ENCODE measurements at regions not wholly inside any gene's neighbourhood (a gene's known extent, or its start where the extent isn't known, plus 50 kb on each side); places are given as distances from the start of the nearest gene placed in this dataset.
"Not testable (repeated sequence)": the region's sequence is repeated elsewhere in the genome, so short reads cannot be mapped to it uniquely, and the experiment has no call there.

DNA sequence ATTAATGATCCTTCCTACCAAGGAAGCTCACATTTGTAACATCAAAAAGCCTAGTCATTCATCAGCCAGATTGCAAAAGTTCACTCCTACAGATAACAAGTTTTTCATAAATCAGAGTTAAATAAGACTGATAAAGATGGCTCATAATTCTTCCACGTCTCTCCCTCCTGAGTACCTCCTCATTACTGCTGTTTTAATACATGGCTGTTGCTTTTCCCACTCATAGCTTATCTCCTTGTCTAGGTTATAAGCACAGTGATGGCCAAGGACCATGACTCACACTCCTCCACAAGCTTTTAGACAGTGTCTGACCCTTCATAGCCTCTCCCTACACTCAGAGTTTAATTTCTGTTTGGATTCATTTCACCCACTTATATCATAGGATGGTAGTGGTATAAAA lies 100.9 kb upstream of the MON1B start:
- TF ChIP-seq, protein P1, sequence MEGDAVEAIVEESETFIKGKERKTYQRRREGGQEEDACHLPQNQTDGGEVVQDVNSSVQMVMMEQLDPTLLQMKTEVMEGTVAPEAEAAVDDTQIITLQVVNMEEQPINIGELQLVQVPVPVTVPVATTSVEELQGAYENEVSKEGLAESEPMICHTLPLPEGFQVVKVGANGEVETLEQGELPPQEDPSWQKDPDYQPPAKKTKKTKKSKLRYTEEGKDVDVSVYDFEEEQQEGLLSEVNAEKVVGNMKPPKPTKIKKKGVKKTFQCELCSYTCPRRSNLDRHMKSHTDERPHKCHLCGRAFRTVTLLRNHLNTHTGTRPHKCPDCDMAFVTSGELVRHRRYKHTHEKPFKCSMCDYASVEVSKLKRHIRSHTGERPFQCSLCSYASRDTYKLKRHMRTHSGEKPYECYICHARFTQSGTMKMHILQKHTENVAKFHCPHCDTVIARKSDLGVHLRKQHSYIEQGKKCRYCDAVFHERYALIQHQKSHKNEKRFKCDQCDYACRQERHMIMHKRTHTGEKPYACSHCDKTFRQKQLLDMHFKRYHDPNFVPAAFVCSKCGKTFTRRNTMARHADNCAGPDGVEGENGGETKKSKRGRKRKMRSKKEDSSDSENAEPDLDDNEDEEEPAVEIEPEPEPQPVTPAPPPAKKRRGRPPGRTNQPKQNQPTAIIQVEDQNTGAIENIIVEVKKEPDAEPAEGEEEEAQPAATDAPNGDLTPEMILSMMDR (IDR thresholded peaks at IDR 0.05; ENCODE audit: borderline replicate concordance, control extremely low read depth, extremely low read depth, insufficient read depth, missing control alignments), result no peak
- in situ Hi-C loops (cut with MboI; ENCODE audit: low sequenced_read_pairs, unreplicated experiment), result no loop called here
- DNase-seq (ENCODE audit: low spot score), result no peak

DNA sequence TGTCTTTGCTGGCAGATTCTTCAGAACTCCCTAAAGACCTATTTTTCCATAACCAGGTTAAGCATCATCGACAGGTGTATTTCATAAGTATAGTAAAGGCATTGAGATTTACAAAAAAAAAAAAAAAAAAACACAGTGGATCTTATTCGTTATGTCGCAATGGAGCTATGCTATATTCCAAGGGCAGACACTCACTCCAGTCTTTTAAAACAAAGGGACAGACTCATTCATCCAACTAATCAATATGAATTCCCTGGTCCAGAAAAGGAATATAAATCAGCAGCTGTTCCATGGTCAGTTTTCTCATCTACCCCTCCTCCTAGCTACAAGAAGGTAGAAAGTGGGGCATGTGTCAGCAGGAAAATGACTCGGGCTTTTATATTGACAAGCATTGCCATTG lies 97.7 kb upstream of the MON1B start:
- DNase-seq (ENCODE audit: low spot score), result no peak
- in situ Hi-C loops (cut with MboI; ENCODE audit: low sequenced_read_pairs, unreplicated experiment), result no loop called here
- TF ChIP-seq, protein P1 (IDR thresholded peaks at IDR 0.05; ENCODE audit: borderline replicate concordance, control extremely low read depth, extremely low read depth, insufficient read depth, missing control alignments), result no peak

DNA sequence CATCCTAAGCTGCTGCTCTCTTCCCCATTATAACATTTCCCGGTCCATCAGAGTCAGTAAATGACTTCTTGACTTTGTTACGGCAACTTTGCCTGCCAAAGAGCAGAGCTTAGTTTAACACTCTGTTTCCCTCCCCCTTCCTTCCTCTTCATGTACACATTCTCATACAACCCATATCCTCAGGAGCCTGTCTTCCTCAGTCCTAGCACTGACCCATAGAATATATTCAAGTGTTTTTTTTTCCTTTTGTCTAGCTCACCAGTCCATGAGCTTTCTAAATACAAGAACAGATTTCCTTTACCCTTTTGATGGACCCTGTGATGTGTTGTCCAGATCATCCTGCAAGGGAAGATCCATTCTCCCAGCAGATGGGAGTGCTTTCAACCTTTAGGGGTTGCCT lies 97.0 kb upstream of the MON1B start:
- TF ChIP-seq, protein P1 (IDR thresholded peaks at IDR 0.05; ENCODE audit: borderline replicate concordance, control extremely low read depth, extremely low read depth, insufficient read depth, missing control alignments), result no peak
- in situ Hi-C loops (cut with MboI; ENCODE audit: low sequenced_read_pairs, unreplicated experiment), result no loop called here

DNA sequence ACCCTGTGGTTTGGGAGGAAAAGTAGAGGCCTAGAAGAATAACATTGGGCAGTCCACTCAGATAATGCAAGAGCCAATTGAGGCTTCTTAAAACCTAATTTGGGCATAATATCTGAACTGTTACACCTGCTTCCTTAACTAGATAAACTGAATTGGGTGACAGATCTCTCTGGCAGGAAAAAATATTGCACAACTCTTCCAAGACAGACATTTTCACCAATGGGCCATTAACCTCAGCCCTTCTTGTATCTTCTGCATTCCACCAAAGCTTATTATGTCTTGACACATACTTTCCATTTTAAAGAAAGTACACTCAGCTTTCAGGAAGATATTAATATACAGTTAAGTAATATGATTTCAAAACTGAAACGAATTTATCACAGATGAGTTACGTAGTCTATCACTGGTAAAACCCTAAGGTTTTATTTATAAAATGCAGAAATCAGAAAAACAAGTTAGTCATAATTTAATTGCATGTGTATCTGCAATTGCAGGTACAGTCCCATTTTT lies 79.9 kb upstream of the MON1B start:
- TF ChIP-seq, protein P1 (IDR thresholded peaks at IDR 0.05; ENCODE audit: borderline replicate concordance, control extremely low read depth, extremely low read depth, insufficient read depth, missing control alignments), result no peak
- in situ Hi-C loops (cut with MboI; ENCODE audit: low sequenced_read_pairs, unreplicated experiment), result no loop called here
- no peak for DNase-seq (ENCODE audit: low spot score)

More for the DNA sequence above, 97.0 kb upstream of the MON1B start:
- no peak for DNase-seq (ENCODE audit: low spot score)

DNA sequence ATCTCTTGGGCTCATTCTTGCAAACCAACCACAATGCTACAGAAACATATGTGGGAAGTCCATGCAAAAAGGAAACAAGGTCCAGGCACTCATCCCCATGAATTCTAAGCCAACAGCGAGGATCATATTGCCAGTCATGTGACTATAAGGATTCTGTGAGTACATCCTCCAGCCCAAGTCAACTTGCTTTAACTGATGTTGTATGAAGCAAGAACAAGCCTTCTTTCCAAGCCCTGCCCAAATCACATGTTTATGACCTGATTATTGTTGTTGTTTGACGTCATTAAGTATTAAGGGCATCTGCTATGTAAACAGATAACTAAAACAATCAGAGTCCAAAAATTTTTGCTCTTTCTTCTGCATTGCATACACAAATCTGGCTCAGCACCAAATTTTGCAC lies 78.2 kb upstream of the MON1B start:
- DNase-seq (ENCODE audit: low spot score), result no peak
- TF ChIP-seq, protein P1 (IDR thresholded peaks at IDR 0.05; ENCODE audit: borderline replicate concordance, control extremely low read depth, extremely low read depth, insufficient read depth, missing control alignments), result no peak
- in situ Hi-C loops (cut with MboI; ENCODE audit: low sequenced_read_pairs, unreplicated experiment), result no loop called here

DNA sequence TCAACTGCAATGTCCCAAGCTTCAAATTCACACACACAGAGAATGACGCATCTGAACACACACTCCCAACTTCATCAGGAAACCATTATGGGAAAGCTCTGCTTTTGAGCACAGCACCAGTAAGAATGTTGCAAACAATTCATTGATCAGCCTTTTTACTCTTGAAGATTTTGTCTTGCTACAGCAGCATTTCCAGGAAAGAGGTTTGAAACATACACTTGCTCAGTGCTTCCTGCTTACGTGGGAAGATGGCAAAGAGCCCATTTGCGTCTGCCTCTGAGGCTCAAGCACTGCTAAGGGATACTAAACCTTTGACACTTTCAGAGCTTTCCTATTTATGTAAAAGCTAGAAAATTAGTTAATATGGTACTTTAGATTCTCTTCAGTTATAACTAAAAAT lies 77.2 kb upstream of the MON1B start:
- no peak for DNase-seq (ENCODE audit: low spot score)
- TF ChIP-seq, protein P1 (IDR thresholded peaks at IDR 0.05; ENCODE audit: borderline replicate concordance, control extremely low read depth, extremely low read depth, insufficient read depth, missing control alignments), result no peak

DNA sequence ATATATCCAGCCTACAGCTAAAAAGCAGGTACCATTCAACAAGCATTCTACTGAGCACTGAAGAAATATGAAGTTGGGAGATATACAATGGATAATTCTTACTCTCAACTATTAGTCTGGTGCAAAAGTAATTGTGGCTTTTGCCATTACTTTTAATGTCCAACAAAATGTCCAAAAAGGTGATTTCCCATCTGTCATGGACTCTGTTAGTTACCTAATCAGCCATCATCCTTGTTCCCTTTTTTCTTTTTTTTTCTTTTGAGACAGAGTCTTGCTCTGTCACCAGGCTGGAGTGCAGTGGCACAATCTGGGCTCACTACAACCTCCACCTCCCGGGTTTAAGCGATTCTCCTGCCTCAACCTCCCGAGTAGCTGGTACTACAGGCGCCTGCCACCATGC lies 76.6 kb upstream of the MON1B start:
- in situ Hi-C loops (cut with MboI; ENCODE audit: low sequenced_read_pairs, unreplicated experiment), result not testable (repeated sequence)

More for the DNA sequence above, 77.2 kb upstream of the MON1B start:
- in situ Hi-C loops (cut with MboI; ENCODE audit: low sequenced_read_pairs, unreplicated experiment), result no loop called here

More for the DNA sequence above, 76.6 kb upstream of the MON1B start:
- DNase-seq (ENCODE audit: low spot score), result not testable (repeated sequence)

All from GM13976 (cell line).